ENCODE measurements at regions not wholly inside any gene's neighbourhood (a gene's known extent, or its start where the extent isn't known, plus 50 kb on each side); places are given as distances from the start of the nearest gene placed in this dataset.

- TF ChIP-seq POLR2A (IDR thresholded peaks at IDR 0.05) (no peak), CTCF (IDR thresholded peaks at IDR 0.05) (no peak)
Observed at GRCh38 chr14:97846156-97846555, 1049.0 kb downstream of the VRK1 start.

Data from prostate gland (tissue), 2 donors.